ENCODE measurements at regions not wholly inside any gene's neighbourhood (a gene's known extent, or its start where the extent isn't known, plus 50 kb on each side); places are given as distances from the start of the nearest gene placed in this dataset.

DNA sequence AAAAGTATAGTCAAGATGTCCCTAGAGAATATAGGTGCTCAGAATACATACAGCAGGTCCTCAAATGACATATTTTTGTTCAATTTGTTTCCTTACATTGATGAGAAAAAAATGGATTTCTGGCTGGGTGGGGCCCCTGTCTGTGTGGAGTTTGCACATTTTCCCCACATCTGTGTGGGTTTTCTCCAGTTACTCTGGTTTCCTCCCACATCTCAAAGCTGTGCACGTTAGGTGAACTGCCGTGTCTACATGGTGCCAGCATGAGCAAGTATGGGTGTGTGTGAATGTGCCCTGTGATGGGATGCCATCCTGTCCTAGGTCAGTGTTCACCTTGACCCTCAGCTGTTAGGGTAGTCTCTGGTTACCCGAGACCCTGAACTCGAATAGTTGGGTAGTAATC, 289.1 kb downstream of the GRIN2B start:
- Histone ChIP-seq H3K27me3 (peaks cover 0 to 4% of the 10 kb centered on the region in 2 donors), H3K4me1 (no peaks in the 10 kb centered on the region), H3K27ac (no peak overlapping the region), H3K9me3 (no peaks in the 10 kb centered on the region), H3K4me3 (no peak overlapping the region), H3K36me3 (no peaks in the 10 kb centered on the region)
- ATAC-seq (no peak), DNase-seq (no peak)
- intact Hi-C loops (cut with DNase I), result no loop called here
- TF ChIP-seq, protein P1, sequence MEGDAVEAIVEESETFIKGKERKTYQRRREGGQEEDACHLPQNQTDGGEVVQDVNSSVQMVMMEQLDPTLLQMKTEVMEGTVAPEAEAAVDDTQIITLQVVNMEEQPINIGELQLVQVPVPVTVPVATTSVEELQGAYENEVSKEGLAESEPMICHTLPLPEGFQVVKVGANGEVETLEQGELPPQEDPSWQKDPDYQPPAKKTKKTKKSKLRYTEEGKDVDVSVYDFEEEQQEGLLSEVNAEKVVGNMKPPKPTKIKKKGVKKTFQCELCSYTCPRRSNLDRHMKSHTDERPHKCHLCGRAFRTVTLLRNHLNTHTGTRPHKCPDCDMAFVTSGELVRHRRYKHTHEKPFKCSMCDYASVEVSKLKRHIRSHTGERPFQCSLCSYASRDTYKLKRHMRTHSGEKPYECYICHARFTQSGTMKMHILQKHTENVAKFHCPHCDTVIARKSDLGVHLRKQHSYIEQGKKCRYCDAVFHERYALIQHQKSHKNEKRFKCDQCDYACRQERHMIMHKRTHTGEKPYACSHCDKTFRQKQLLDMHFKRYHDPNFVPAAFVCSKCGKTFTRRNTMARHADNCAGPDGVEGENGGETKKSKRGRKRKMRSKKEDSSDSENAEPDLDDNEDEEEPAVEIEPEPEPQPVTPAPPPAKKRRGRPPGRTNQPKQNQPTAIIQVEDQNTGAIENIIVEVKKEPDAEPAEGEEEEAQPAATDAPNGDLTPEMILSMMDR (IDR thresholded peaks at IDR 0.05), result no peak

DNA sequence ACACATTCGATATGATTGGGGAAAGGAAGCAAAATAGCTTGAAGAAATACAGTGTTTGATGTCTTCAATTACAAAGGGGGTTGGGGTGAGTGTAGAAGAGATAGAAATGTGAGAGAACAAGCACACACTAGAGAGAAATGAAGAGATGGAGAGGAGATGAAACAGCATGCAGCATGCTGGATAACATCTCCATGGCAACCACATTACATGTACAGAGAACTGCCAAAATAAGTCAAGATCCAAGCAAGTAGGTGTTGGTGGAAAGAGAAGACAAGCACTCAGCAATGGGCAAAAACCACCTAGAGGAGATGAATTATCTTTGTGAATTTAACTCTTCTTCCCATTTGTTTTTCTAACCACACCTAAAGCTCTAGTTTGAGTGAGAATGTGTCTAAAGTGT, 289.8 kb downstream of the GRIN2B start:
- Histone ChIP-seq H3K4me3 (no peak overlapping the region), H3K27me3 (peaks cover 0 to 4% of the 10 kb centered on the region in 2 donors), H3K4me1 (no peaks in the 10 kb centered on the region), H3K27ac (no peak overlapping the region), H3K36me3 (no peaks in the 10 kb centered on the region), H3K9me3 (no peaks in the 10 kb centered on the region)
- DNase-seq (no peak), ATAC-seq (no peak)
- TF ChIP-seq, protein P1 (IDR thresholded peaks at IDR 0.05), result no peak
- intact Hi-C loops (cut with DNase I), result no loop called here

DNA sequence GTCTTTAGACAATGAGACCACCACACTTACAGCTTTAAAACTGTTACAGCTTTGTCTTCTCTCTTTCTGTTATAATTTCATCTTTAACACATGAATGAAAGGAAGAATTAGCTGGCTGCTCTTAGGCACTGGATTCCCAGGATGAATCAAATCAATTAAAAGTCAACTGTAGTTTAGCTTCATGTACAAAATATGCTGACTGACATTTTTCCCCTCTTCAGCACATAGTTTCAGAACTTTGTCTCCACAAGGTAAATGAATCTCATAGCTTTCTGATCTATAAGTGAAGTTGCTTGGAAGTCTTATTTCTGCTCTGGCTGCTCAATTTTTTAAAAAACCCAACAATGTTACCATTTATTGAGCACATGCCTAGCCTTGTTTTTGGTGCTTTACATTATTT, 293.8 kb downstream of the GRIN2B start:
- H3K9me3 ChIP-seq, result no peaks in the 10 kb centered on the region
- no peak overlapping the region for H3K4me3 ChIP-seq
- TF ChIP-seq, protein P1 (IDR thresholded peaks at IDR 0.05), result no peak
- H3K27me3 ChIP-seq, result no peaks in the 10 kb centered on the region
- intact Hi-C loops (cut with DNase I), result no loop called here
- no peak overlapping the region for H3K27ac ChIP-seq
- no peak for ATAC-seq
- H3K4me1 ChIP-seq, result no peaks in the 10 kb centered on the region
- no peak for DNase-seq
- no peaks in the 10 kb centered on the region for H3K36me3 ChIP-seq

DNA sequence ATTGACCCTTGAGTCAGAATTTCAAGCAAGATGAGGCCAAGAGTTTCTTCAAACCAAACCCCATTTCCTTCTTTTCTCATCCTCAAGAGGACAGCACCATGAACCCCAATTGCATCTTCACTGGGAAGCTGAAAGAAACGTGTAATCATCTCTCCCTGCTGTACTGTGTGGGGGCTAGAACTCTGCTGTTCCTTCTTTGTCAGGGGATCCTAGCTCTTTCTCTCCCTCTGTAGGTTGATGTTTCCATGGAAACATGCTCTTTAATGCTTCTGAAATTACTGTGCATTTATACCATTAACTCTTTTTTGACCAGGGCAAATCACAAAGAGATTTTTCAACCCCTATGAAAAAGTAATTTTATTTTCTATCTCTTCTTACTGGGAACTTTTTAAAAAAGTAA, 295.1 kb downstream of the GRIN2B start:
- ATAC-seq (no peak), DNase-seq (no peak)
- no peaks in the 10 kb centered on the region for H3K9me3 ChIP-seq
- no peaks in the 10 kb centered on the region for H3K36me3 ChIP-seq
- TF ChIP-seq, protein P1 (IDR thresholded peaks at IDR 0.05), result no peak
- H3K4me3 ChIP-seq, result no peak overlapping the region
- no peaks in the 10 kb centered on the region for H3K27me3 ChIP-seq
- no peaks in the 10 kb centered on the region for H3K4me1 ChIP-seq
- no peak overlapping the region for H3K27ac ChIP-seq
- intact Hi-C loops (cut with DNase I), result no loop called here

DNA sequence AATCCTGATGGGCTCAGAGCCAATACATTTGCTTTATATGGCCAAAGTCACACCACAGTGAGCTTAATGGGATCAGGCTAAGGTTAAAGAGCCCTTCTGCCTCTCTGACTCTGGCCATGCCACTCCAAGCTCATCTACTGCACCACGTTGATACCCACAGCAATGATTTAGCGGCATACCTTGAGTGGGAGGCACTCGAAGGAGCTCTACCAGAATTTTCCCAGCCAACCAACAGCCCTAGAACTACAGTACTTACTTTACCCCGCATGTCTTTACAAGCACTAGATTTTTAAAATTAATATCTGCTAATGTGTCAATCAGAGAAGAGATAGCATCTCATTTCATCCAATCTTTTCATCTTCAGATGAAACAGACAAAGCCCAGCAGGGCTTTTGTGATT, 300.5 kb downstream of the GRIN2B start:
- no peaks in the 10 kb centered on the region for H3K4me1 ChIP-seq
- H3K36me3 ChIP-seq, result no peaks in the 10 kb centered on the region
- no peak overlapping the region for H3K4me3 ChIP-seq
- no peak overlapping the region for H3K27ac ChIP-seq
- no peak for ATAC-seq
- TF ChIP-seq, protein P1 (IDR thresholded peaks at IDR 0.05), result no peak
- DNase-seq, result no peak
- intact Hi-C loops (cut with DNase I), result no loop called here
- H3K9me3 ChIP-seq, result no peaks in the 10 kb centered on the region
- no peaks in the 10 kb centered on the region for H3K27me3 ChIP-seq
